Loucy (cell line): ENCODE measurements at regions not wholly inside any gene's neighbourhood (a gene's known extent, or its start where the extent isn't known, plus 50 kb on each side); places are given as distances from the start of the nearest gene placed in this dataset.

Source experiments
- CTCF ChIP-seq: fragments of 200-600 bp; sonication (generic); conservative IDR thresholded peaks from 2 replicates; pipeline ENCODE4 v1.5.1; 2014; ENCODE audit warnings: mild to moderate bottlenecking, antibody characterized with exemption, low read length
- EZH2phosphoT487 ChIP-seq: fragments of 200-600 bp; IDR thresholded peaks from 2 replicates; pipeline ENCODE4 v1.6.1; 2018; ENCODE audit warnings: antibody characterized with exemption, mild to moderate bottlenecking, moderate library complexity, borderline replicate concordance

GRCh38 chr18:46275370-46275769 lies 171.2 kb downstream of the HAUS1 start:
- TF ChIP-seq CTCF: no peak
- no peak for TF ChIP-seq EZH2phosphoT487
